Suprapubic skin (tissue), 4 donors: ENCODE measurements at regions not wholly inside any gene's neighbourhood (a gene's known extent, or its start where the extent isn't known, plus 50 kb on each side); places are given as distances from the start of the nearest gene placed in this dataset.

Experiments used
- EP300 ChIP-seq: sonication (generic); formaldehyde crosslinking; IDR thresholded peaks from one replicate; pipeline ENCODE4 v1.6.1; 2017; ENCODE audit warnings: antibody characterized with exemption
- POLR2A ChIP-seq, 2 donors: fragments of 450-650 bp; IDR thresholded peaks; one replicate each; pipeline ENCODE4 v1.6.1; 2017; ENCODE audit warnings: antibody characterized with exemption in 2 of 2, mild to moderate bottlenecking in 2 of 2, moderate library complexity in 2 of 2
- POLR2AphosphoS5 ChIP-seq, 3 donors: sonication (generic); formaldehyde crosslinking; IDR thresholded peaks; one replicate each; pipeline ENCODE4 v1.6.1; 2017; ENCODE audit warnings: antibody characterized with exemption in 3 of 3
- TF ChIP-seq, protein P1 (sequence below), 2 donors: fragments of 200-600 bp in 1 of 2; fragments of 450-650 bp in 1 of 2; sonication (generic) in 1 of 2; IDR thresholded peaks; one replicate each; pipeline ENCODE4 v1.5.1; 2016 to 2019; ENCODE audit warnings: antibody characterized with exemption in 2 of 2, mild to moderate bottlenecking in 1 of 2, moderate library complexity in 1 of 2

DNA sequence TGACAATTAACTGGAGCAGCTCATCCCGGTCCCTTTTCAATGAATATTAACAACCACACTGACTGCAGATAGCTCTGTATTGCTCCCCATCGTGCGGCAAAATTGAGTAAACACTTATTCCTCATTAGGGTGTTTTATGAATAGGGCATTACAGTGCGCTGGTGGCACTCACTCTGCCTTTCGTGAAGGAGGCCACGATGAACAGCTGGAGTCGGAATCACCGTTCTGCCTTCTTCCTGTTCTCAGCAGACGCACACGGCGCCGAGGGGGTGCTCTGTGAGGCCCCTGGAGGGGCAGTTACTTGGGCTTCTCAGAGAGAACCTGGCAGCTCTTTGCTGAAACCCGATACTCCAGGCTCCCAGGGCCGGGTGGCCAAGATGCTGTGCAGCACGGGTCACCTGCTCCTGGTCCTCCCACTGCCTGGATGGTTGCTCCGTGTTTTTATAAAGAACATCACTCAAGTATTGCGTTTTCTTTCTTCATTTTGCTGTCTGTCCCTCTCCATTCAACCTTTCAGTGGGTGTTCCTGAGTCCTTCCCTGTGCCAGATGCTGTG, 241.9 kb downstream of the GLRX3 start:
- TF ChIP-seq, protein P1, sequence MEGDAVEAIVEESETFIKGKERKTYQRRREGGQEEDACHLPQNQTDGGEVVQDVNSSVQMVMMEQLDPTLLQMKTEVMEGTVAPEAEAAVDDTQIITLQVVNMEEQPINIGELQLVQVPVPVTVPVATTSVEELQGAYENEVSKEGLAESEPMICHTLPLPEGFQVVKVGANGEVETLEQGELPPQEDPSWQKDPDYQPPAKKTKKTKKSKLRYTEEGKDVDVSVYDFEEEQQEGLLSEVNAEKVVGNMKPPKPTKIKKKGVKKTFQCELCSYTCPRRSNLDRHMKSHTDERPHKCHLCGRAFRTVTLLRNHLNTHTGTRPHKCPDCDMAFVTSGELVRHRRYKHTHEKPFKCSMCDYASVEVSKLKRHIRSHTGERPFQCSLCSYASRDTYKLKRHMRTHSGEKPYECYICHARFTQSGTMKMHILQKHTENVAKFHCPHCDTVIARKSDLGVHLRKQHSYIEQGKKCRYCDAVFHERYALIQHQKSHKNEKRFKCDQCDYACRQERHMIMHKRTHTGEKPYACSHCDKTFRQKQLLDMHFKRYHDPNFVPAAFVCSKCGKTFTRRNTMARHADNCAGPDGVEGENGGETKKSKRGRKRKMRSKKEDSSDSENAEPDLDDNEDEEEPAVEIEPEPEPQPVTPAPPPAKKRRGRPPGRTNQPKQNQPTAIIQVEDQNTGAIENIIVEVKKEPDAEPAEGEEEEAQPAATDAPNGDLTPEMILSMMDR (IDR thresholded peaks at IDR 0.05), result no peak
- no peak for TF ChIP-seq POLR2AphosphoS5 (IDR thresholded peaks at IDR 0.05)
- TF ChIP-seq POLR2A (IDR thresholded peaks at IDR 0.05), result no peak
- no peak for TF ChIP-seq EP300
